Astrocyte (in vitro differentiated cells and primary cell): ENCODE measurements at regions not wholly inside any gene's neighbourhood (a gene's known extent, or its start where the extent isn't known, plus 50 kb on each side); places are given as distances from the start of the nearest gene placed in this dataset.
"Not testable (repeated sequence)": the region's sequence is repeated elsewhere in the genome, so short reads cannot be mapped to it uniquely, and the experiment has no call there.

Experiments used
- EZH2 ChIP-seq: IDR thresholded peaks from 2 replicates; pipeline ENCODE4 v1.6.1; 2012; ENCODE audit warnings: mild to moderate bottlenecking, low read length, inconsistent platforms; ENCODE audit not compliant: insufficient read depth
- TF ChIP-seq, protein P1 (sequence below): IDR thresholded peaks from 2 replicates; pipeline ENCODE4 v1.5.1; 2011; ENCODE audit warnings: low read depth, mild to moderate bottlenecking, inconsistent platforms, low read length, moderate library complexity; ENCODE audit not compliant: insufficient read depth

DNA sequence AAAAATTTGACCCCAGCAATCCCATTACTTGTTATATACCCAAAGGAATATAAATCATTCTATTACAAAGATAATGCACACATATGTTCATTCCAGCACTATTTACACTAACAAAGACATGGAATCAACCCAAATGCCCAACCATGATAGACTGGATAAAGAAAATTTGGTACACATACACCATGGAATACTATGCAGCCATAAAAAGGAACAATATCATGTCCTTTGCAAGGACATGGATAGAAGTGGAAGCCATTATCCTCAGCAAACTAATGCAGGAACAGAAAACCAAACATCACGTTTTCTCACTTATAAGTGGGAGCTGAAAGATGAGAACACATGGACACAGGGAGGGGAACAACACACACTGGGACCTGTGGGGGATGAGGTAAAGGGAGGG lies 136.6 kb downstream of the HNRNPD start:
- TF ChIP-seq, protein P1, sequence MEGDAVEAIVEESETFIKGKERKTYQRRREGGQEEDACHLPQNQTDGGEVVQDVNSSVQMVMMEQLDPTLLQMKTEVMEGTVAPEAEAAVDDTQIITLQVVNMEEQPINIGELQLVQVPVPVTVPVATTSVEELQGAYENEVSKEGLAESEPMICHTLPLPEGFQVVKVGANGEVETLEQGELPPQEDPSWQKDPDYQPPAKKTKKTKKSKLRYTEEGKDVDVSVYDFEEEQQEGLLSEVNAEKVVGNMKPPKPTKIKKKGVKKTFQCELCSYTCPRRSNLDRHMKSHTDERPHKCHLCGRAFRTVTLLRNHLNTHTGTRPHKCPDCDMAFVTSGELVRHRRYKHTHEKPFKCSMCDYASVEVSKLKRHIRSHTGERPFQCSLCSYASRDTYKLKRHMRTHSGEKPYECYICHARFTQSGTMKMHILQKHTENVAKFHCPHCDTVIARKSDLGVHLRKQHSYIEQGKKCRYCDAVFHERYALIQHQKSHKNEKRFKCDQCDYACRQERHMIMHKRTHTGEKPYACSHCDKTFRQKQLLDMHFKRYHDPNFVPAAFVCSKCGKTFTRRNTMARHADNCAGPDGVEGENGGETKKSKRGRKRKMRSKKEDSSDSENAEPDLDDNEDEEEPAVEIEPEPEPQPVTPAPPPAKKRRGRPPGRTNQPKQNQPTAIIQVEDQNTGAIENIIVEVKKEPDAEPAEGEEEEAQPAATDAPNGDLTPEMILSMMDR = not testable (repeated sequence)
- TF ChIP-seq EZH2 = not testable (repeated sequence)
